Epithelial cell of proximal tubule (primary cell): ENCODE measurements at regions not wholly inside any gene's neighbourhood (a gene's known extent, or its start where the extent isn't known, plus 50 kb on each side); places are given as distances from the start of the nearest gene placed in this dataset.

Experiments
- DNase-seq: peaks from one replicate; pipeline ENCODE4 v3.0.0-alpha.2; 2011; ENCODE audit warnings: low read depth
- H3K4me3 ChIP-seq: 2 replicates; pipeline ENCODE4 v1.5.1; 2011; ENCODE audit warnings: low read depth, mild to moderate bottlenecking, low read length
- TF ChIP-seq, protein P1 (sequence below): conservative IDR thresholded peaks from 2 replicates; pipeline ENCODE4 v1.5.1; 2012; ENCODE audit warnings: low read depth, mild to moderate bottlenecking, low read length

DNA sequence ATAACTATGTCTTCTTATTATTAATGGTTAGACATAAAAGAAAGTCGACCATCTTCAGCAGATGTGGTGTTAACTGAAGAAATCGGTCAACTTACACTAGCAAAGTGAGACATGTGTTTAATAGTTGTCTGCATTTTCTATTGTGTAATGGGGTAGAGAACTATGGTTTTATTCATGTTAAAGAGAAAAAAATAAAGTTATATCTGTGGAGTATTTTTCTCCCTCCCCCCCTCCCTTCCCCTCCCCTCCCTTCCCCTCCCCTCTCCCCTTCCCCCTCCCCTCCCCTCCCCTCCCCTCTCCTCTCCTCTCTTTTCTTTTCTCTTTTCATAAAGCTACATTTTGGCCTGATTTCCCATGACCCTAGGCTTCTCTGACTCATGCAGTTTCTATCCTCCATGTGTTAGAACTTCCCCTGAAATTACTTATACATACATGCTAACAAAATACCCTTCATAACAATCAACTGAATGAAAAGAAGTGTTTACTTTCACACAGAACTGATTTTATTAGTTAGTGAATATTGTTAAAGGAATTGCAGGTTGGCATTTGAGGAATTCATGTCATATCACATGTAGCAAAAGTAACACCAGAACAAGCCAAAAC is 1431.0 kb upstream of the ATXN8OS start:
- TF ChIP-seq, protein P1, sequence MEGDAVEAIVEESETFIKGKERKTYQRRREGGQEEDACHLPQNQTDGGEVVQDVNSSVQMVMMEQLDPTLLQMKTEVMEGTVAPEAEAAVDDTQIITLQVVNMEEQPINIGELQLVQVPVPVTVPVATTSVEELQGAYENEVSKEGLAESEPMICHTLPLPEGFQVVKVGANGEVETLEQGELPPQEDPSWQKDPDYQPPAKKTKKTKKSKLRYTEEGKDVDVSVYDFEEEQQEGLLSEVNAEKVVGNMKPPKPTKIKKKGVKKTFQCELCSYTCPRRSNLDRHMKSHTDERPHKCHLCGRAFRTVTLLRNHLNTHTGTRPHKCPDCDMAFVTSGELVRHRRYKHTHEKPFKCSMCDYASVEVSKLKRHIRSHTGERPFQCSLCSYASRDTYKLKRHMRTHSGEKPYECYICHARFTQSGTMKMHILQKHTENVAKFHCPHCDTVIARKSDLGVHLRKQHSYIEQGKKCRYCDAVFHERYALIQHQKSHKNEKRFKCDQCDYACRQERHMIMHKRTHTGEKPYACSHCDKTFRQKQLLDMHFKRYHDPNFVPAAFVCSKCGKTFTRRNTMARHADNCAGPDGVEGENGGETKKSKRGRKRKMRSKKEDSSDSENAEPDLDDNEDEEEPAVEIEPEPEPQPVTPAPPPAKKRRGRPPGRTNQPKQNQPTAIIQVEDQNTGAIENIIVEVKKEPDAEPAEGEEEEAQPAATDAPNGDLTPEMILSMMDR: no peak
- no peak overlapping the region for H3K4me3 ChIP-seq
- DNase-seq: no peak

DNA sequence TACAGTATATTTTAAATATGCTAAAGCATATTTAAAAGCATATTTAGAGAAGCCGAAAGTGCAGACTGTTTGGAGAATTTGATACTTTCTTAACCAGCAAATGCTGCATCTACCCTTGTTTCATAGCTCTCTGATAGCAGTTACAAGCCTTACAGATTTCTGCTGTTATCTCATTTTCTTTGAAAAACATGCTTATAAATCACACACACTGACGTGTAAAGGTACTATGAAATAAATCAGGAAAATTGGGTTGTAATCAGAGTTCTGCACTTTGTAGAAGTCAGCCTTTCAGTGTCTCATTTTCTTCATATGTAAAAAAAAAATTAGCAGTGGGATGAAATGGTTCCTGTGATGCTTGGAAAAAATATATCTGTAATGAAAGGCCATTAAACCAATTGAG is 1432.4 kb upstream of the ATXN8OS start:
- no peak overlapping the region for H3K4me3 ChIP-seq
- TF ChIP-seq, protein P1: no peak
- no peak for DNase-seq

DNA sequence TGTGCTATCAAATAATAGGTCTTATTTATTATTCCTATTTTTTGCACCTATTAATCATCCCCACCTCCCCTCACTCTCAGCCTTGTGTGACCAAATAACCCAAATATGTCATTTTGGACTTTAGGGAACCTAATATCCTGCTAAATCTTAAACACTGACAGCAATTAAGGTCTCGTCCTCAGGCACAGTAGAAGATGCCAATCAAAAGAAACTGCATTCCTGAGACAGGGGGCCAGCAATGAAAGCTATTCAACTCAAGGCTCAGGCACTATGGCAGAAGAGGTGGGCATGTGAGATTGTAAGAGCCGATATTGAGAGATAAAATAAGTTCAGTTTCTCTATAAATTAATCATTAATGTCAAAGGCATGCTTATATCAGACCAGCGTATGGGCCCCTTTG is 1437.7 kb upstream of the PCDH9 start:
- TF ChIP-seq, protein P1: no peak

DNA sequence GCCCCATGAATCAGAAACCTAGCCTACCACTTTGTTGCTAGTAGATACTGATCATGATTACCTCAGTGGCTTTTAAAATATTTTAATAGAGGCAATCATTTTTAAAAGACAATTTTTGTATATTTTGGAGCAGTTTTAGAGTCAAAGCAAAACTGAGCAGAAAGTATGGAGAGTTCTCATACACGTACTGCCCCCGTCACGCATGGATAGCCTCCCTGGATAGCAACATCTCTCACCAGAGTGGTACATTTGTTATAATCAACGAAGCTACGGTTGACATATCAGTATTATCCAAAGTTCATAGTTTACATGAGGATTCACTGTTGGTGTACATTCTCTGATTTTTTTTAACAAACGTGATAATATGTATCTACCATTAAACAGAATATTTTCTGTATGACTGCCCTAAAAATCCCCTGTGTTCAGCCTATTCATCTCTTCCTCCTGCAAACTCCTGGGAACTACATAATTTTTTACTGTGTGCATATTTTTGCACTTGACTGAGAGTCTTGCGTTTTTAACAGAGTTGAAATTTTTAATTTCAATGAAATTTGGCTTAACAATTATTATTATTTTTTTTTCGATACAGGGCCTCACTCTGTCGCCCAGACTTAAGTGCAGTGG is 1436.8 kb upstream of the PCDH9 start:
- no peak overlapping the region for H3K4me3 ChIP-seq
- DNase-seq: no peak
- TF ChIP-seq, protein P1: no peak

More for the DNA sequence above, 1437.7 kb upstream of the PCDH9 start:
- no peak overlapping the region for H3K4me3 ChIP-seq
- DNase-seq: no peak

DNA sequence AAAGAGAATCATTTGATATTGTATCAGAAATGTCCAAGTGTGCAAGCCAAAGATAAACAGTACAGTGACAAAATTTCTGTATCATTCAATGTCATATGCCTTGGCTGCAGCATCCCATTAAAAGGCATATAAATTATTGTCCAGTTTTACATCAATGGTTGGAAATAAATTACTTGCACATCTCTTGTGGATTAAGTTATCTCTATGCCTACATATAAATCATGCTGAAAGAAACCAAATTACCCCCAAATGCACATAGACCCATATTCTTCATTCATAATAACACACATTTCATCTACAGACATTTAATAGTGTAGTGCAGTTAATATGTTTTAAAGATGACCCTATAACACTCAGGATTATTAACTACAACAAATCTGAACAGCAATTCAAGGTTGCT is 1415.7 kb upstream of the PCDH9 start:
- no peak for DNase-seq
- TF ChIP-seq, protein P1: no peak
- no peak overlapping the region for H3K4me3 ChIP-seq

DNA sequence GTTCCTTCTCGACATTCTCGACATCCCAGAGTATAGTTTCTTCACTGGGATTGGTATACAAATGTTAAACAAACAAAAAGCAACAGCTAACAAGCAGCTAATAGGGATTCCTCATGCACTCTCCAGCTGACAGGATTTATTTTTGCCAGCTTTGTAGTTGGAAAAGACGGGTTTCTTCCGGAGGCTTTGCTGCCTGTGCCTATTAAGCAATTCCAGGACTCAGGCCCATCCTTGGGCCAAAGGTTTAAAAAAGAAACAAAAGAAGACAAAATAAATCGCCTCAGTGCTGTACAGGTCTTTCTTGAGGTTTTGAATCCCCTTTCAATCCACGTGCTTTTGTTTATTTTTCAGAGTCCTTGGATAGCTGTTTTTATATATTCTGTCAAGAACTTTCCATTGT is 1414.5 kb upstream of the PCDH9 start:
- TF ChIP-seq, protein P1: no peak
- no peak for DNase-seq
- no peak overlapping the region for H3K4me3 ChIP-seq

DNA sequence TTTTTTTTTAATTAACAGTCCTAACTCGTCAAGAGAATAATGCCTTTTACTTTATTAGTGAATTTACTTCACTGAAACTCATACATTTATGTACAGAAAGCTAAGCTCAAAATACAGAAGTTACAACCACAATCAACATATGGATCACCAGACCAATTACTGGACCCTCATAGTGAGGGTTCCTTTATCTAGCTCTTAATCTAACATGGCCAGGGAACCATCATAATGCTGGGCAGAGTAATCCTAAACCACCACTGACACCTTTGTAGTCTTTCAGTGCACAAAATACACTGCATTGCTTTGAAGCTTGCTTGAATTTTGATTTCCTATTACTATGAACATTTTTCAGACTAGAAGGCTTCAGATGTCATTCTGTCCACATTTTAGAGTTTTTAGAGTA is 1406.6 kb upstream of the PCDH9 start:
- H3K4me3 ChIP-seq: no peak overlapping the region
- no peak for DNase-seq
- TF ChIP-seq, protein P1: no peak
